CD4-positive, alpha-beta memory T cell (primary cell): ENCODE measurements at regions not wholly inside any gene's neighbourhood (a gene's known extent, or its start where the extent isn't known, plus 50 kb on each side); places are given as distances from the start of the nearest gene placed in this dataset.

Experiments
- CTCF ChIA-PET: fragments of 350-600 bp; sonication (Branson Sonifier 250); formaldehyde crosslinking; loops from one replicate; lab custom pipeline; 2021; ENCODE audit warnings: inconsistent platforms; ENCODE audit not compliant: partially characterized antibody; lab: Charles Lee
- POLR2A ChIA-PET: fragments of 350-600 bp; sonication (Branson Sonifier 250); formaldehyde crosslinking; loops from one replicate; lab custom pipeline; 2021; ENCODE audit not compliant: partially characterized antibody; lab: Charles Lee
- DNase-seq, 5 donors: peaks; one replicate each; pipeline versions ENCODE4 v3.0.0 to v3.0.0-alpha.2; 2020 to 2022; ENCODE audit warnings: mixed read lengths in 1 of 5
- H3K27ac ChIP-seq: one replicate; pipeline ENCODE4 v1.7.0; 2013; ENCODE audit warnings: low read depth, low read length
- H3K27me3 ChIP-seq: 2 replicates; pipeline ENCODE4 v1.7.0; 2013; ENCODE audit warnings: mild to moderate bottlenecking, low read length, moderate library complexity; ENCODE audit not compliant: insufficient read depth
- H3K36me3 ChIP-seq: 2 replicates; pipeline ENCODE4 v1.7.0; 2013; ENCODE audit warnings: mild to moderate bottlenecking, low read length, moderate library complexity; ENCODE audit not compliant: insufficient read depth
- H3K4me1 ChIP-seq: 2 replicates; pipeline ENCODE4 v1.7.0; 2013; ENCODE audit warnings: mild to moderate bottlenecking, low read length, moderate library complexity; ENCODE audit not compliant: insufficient read depth
- H3K4me3 ChIP-seq, 2 donors: one replicate each; pipeline ENCODE4 v1.7.0; 2013; ENCODE audit warnings: low read length in 2 of 2, mild to moderate bottlenecking in 1 of 2
- H3K9me3 ChIP-seq, 2 donors: one replicate each; pipeline ENCODE4 v1.7.0; 2013; ENCODE audit warnings: low read length in 2 of 2, control low read depth in 1 of 2; ENCODE audit not compliant: control insufficient read depth in 1 of 2
- H3K27ac Mint-ChIP-seq, 7 donors: one replicate each; pipeline ENCODE4 v1.8.0; 2020 to 2021; ENCODE audit warnings: mixed read lengths in 7 of 7, mild to moderate bottlenecking in 6 of 7, inconsistent platforms in 3 of 7, moderate library complexity in 3 of 7
- H3K27me3 Mint-ChIP-seq, 2 donors: one replicate each; pipeline ENCODE4 v1.8.0; 2020 to 2021; ENCODE audit warnings: mixed read lengths in 2 of 2
- H3K36me3 Mint-ChIP-seq, 2 donors: one replicate each; pipeline ENCODE4 v1.8.0; 2020 to 2021; ENCODE audit warnings: mixed read lengths in 2 of 2, inconsistent platforms in 1 of 2, mild to moderate bottlenecking in 1 of 2
- H3K4me1 Mint-ChIP-seq, 4 donors: one replicate each; pipeline ENCODE4 v1.8.0; 2020 to 2021; ENCODE audit warnings: mixed read lengths in 4 of 4, mild to moderate bottlenecking in 1 of 4
- H3K4me3 Mint-ChIP-seq, 8 donors: one replicate each; pipeline ENCODE4 v1.8.0; 2020 to 2021; ENCODE audit warnings: mixed read lengths in 8 of 8, mild to moderate bottlenecking in 7 of 8, moderate library complexity in 6 of 8, inconsistent platforms in 3 of 8
- H3K9me3 Mint-ChIP-seq, 8 donors: one replicate each; pipeline ENCODE4 v1.8.0; 2020 to 2021; ENCODE audit warnings: mixed read lengths in 8 of 8, mild to moderate bottlenecking in 5 of 8, inconsistent platforms in 3 of 8, moderate library complexity in 1 of 8
- intact Hi-C: fragments of 100-400 bp; cut with micrococcal nuclease; formaldehyde crosslinking; loops from one replicate; pipeline ENCODE4 v1.15.1; 2023

DNA sequence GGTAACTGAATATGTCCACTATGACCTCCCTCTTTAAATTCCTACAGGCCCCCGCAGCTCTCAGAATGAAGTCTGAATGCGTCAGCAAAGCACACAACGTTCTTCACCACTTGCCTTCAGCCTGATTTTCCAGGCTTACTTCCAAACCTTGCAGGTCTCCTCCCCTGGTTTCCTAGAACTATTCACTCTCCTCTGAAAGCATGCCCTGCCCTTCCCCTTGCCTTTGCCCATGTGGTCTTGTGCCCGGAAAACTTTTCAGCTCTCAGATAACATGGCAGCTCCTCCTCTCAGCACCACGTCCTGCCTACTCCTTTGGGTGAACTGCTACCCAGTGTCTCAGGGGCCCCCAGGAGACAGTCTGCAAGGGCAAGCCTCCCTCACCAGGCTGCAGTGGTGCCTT is 268.5 kb upstream of the LDB2 start:
- ChIA-PET POLR2A (no interaction called here), CTCF (interaction anchor here (1.0 kb wide), 1 partner anchor 281 kb away, joined by 3 read pairs; no protein-coding TSS in a partner anchor)
- peaks cover 4 to 7% of the 10 kb centered on the region in 2 donors for H3K27me3 Mint-ChIP-seq
- Histone ChIP-seq H3K27me3 (no peaks in the 10 kb centered on the region), H3K36me3 (no peaks in the 10 kb centered on the region), H3K4me3 (no peak overlapping the region), H3K9me3 (no peaks in the 10 kb centered on the region), H3K27ac (no peak overlapping the region), H3K4me1 (no peaks in the 10 kb centered on the region)
- H3K4me3 Mint-ChIP-seq: no peak overlapping the region
- no peak overlapping the region for H3K27ac Mint-ChIP-seq
- DNase-seq: no peak
- intact Hi-C loops: no loop called here
- no peaks in the 10 kb centered on the region for H3K4me1 Mint-ChIP-seq
- H3K36me3 Mint-ChIP-seq: no peaks in the 10 kb centered on the region
- H3K9me3 Mint-ChIP-seq: peaks cover 0 to 21% (median 8%) of the 10 kb centered on the region in 8 donors

DNA sequence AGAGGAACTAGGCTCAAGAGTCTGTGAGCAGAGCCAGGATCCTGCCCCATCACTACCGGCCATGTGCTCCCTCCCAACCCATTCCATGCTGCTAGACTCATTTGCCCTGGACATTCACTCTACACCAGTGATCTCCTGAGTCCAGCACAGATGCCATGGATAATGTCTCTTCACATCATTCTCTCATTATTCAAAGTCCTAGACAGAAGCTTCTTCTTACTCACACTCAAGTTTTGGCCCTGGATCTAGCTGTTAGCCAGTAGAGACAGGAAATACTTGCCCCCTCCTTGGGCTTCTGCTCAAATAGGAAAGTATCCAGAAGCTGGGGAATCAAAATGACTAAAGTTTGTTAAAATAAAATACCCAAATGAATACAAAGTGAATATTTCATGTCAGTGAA is 266.8 kb upstream of the LDB2 start:
- H3K27ac Mint-ChIP-seq: no peak overlapping the region
- Histone ChIP-seq H3K4me3 (no peak overlapping the region), H3K27me3 (no peaks in the 10 kb centered on the region), H3K9me3 (no peaks in the 10 kb centered on the region), H3K4me1 (no peaks in the 10 kb centered on the region), H3K36me3 (no peaks in the 10 kb centered on the region), H3K27ac (no peak overlapping the region)
- no peak for DNase-seq
- peaks cover 4 to 24% (median 11%) of the 10 kb centered on the region in 8 donors for H3K9me3 Mint-ChIP-seq
- ChIA-PET CTCF (no interaction called here), POLR2A (no interaction called here)
- no peaks in the 10 kb centered on the region for H3K36me3 Mint-ChIP-seq
- intact Hi-C loops: no loop called here
- H3K4me1 Mint-ChIP-seq: peaks cover 0 to 4% (median 0%) of the 10 kb centered on the region in 4 donors
- H3K4me3 Mint-ChIP-seq: no peak overlapping the region
- peaks cover 4 to 6% of the 10 kb centered on the region in 2 donors for H3K27me3 Mint-ChIP-seq

DNA sequence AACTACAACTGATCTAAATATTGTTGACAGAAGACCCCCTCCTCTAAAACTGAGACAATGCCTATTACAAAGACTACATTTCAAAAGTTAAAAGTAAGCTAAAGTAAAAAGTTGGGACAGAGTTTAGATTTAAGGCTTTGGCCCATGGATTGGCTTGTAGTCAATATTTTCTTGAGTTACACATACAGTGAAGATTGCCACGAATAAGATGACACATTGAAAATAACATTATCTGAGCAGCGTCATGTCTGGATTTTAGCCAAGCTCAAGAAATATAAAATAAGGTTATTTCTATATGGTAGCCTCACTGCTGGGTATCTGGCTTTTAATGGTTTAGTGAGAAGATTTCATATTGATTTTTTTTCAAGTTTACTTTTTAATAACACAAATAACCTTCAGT is 266.2 kb upstream of the LDB2 start:
- Mint-ChIP-seq H3K27ac (no peak overlapping the region), H3K36me3 (no peaks in the 10 kb centered on the region), H3K4me1 (peaks cover 0 to 4% (median 0%) of the 10 kb centered on the region in 4 donors), H3K9me3 (peaks cover 5 to 24% (median 13%) of the 10 kb centered on the region in 8 donors), H3K27me3 (peaks cover 4 to 6% of the 10 kb centered on the region in 2 donors), H3K4me3 (no peak overlapping the region)
- ChIA-PET CTCF (no interaction called here), POLR2A (no interaction called here)
- Histone ChIP-seq H3K36me3 (no peaks in the 10 kb centered on the region), H3K4me1 (no peaks in the 10 kb centered on the region), H3K27ac (no peak overlapping the region), H3K9me3 (no peaks in the 10 kb centered on the region), H3K4me3 (no peak overlapping the region), H3K27me3 (no peaks in the 10 kb centered on the region)
- no peak for DNase-seq
- intact Hi-C loops: no loop called here

DNA sequence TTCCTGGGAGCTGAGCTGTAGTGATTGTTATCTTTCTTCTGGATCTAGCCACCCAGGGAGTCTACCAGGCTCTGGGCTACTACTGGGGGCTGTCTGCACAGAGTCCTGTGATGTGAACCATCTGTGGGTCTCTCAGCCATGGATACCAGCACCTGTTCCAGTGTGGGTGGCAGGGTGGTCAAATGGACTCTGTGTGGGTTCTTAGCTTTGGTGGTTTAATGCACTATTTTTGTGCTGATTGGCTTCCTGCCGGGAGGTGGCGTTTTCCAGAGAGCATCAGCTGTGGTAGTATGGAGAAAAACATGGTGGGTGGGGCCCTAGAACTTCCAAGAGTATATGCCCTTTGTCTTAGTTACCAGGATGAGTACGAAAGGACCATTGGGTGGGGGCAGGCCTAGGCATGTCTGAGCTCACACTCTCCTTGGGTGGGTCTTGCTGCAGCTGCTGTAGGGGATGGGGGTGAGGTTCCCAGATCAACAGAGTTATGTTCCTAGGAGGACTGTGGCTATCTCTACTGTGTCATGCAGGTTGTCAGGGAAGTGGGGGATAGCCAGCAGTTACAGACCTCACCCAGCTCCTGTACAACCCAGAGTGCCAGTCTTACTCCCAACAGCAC is 264.8 kb upstream of the LDB2 start:
- H3K4me3 Mint-ChIP-seq: no peak overlapping the region
- H3K4me1 ChIP-seq: no peaks in the 10 kb centered on the region
- peaks cover 0 to 4% (median 0%) of the 10 kb centered on the region in 4 donors for H3K4me1 Mint-ChIP-seq
- H3K9me3 ChIP-seq: no peaks in the 10 kb centered on the region
- H3K27ac Mint-ChIP-seq: no peak overlapping the region
- H3K36me3 Mint-ChIP-seq: no peaks in the 10 kb centered on the region
- H3K4me3 ChIP-seq: no peak overlapping the region
- DNase-seq: no peak
- ChIA-PET POLR2A (no interaction called here), CTCF (no interaction called here)
- no peaks in the 10 kb centered on the region for H3K36me3 ChIP-seq
- intact Hi-C loops: no loop called here
- H3K27ac ChIP-seq: no peak overlapping the region
- H3K9me3 Mint-ChIP-seq: peaks cover 5 to 24% (median 13%) of the 10 kb centered on the region in 8 donors
- H3K27me3 Mint-ChIP-seq: peaks cover 3 to 4% of the 10 kb centered on the region in 2 donors
- H3K27me3 ChIP-seq: no peaks in the 10 kb centered on the region

DNA sequence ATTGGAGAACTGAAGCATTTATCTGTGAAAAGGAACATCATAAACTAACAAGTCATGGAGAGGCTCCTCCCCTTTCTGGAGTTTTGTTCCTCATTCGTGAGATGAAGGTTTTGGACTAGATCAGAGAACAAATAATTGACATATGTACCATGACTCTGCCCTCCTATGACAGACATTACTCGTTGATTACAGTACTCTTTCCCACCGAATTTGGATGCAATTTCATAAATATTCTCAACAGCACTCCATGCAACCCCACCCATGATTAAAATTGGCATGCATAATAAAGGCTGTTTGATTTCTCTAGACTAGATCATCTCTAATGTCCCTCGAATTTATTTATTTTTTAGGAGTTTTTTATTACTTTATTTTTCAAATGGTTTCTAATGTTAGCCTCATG is 258.9 kb upstream of the LDB2 start:
- Histone ChIP-seq H3K36me3 (no peaks in the 10 kb centered on the region), H3K9me3 (no peaks in the 10 kb centered on the region), H3K4me1 (no peaks in the 10 kb centered on the region), H3K27me3 (no peaks in the 10 kb centered on the region), H3K4me3 (no peak overlapping the region), H3K27ac (no peak overlapping the region)
- CTCF ChIA-PET: no interaction called here
- POLR2A ChIA-PET: no interaction called here
- Mint-ChIP-seq H3K27me3 (peaks cover 0 to 3% of the 10 kb centered on the region in 2 donors), H3K9me3 (peaks cover 0 to 14% (median 8%) of the 10 kb centered on the region in 8 donors), H3K36me3 (no peaks in the 10 kb centered on the region), H3K27ac (no peak overlapping the region), H3K4me3 (no peak overlapping the region), H3K4me1 (peaks cover 0 to 4% (median 0%) of the 10 kb centered on the region in 4 donors)
- no peak for DNase-seq
- intact Hi-C loops: no loop called here

DNA sequence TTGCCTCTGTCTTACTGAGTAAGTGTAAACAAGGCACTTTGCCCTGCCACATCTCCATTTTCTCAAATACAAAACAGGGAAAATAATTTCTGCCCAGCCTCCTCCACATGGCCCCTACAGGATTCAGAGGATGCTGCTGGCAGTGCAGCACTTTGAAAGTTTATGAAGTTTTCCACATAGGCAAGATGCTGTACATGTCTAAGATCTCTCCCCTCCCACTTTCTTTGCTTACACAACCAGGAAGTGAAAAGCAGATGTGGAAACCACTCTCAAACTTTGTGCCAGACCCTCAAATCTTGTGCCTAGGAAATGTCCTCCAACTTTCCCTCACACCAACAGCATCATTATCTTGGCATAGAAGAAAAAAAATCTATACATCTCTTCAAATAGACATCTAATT is 257.0 kb upstream of the LDB2 start:
- H3K9me3 Mint-ChIP-seq: peaks cover 0 to 8% (median 0%) of the 10 kb centered on the region in 8 donors
- H3K4me3 ChIP-seq: no peak overlapping the region
- intact Hi-C loops: no loop called here
- no peak overlapping the region for H3K27ac ChIP-seq
- no peaks in the 10 kb centered on the region for H3K36me3 ChIP-seq
- POLR2A ChIA-PET: no interaction called here
- H3K27me3 Mint-ChIP-seq: peaks cover 0 to 2% of the 10 kb centered on the region in 2 donors
- no peaks in the 10 kb centered on the region for H3K4me1 Mint-ChIP-seq
- CTCF ChIA-PET: no interaction called here
- no peaks in the 10 kb centered on the region for H3K9me3 ChIP-seq
- no peaks in the 10 kb centered on the region for H3K36me3 Mint-ChIP-seq
- no peaks in the 10 kb centered on the region for H3K27me3 ChIP-seq
- no peak overlapping the region for H3K27ac Mint-ChIP-seq
- no peak overlapping the region for H3K4me3 Mint-ChIP-seq
- H3K4me1 ChIP-seq: no peaks in the 10 kb centered on the region
- no peak for DNase-seq

DNA sequence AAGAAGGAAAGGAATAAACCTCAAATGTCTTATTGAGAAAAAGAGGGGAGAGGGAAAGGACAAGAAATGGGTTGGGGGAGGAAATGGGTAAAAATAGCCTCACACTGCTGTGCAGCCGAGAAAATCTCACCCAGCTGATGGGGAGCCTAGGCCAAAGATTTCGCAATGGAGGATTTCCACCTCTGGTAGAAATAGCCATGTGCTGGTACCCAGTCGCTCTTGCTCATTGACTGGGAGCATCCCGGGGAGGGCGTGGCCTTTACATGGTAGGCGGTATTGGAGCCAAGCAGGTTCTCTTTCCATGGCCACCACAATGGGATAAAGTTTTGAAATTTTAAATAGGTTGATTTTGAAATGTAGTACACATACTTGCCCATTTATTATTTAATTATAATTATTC is 255.1 kb upstream of the LDB2 start:
- Histone ChIP-seq H3K36me3 (no peaks in the 10 kb centered on the region), H3K4me1 (no peaks in the 10 kb centered on the region), H3K27me3 (no peaks in the 10 kb centered on the region), H3K27ac (no peak overlapping the region), H3K4me3 (no peak overlapping the region), H3K9me3 (no peaks in the 10 kb centered on the region)
- Mint-ChIP-seq H3K4me3 (no peak overlapping the region), H3K27me3 (peaks cover 3% of the 10 kb centered on the region in 2 donors), H3K4me1 (no peaks in the 10 kb centered on the region), H3K36me3 (no peaks in the 10 kb centered on the region), H3K9me3 (peaks cover 0 to 6% (median 0%) of the 10 kb centered on the region in 8 donors), H3K27ac (no peak overlapping the region)
- no peak for DNase-seq
- intact Hi-C loops: no loop called here
- CTCF ChIA-PET: no interaction called here
- POLR2A ChIA-PET: no interaction called here
